NCI-H2227 (cell line): ENCODE measurements at regions not wholly inside any gene's neighbourhood (a gene's known extent, or its start where the extent isn't known, plus 50 kb on each side); places are given as distances from the start of the nearest gene placed in this dataset.
"Not testable (repeated sequence)": the region's sequence is repeated elsewhere in the genome, so short reads cannot be mapped to it uniquely, and the experiment has no call there.

Experiments used
- DNase-seq: peaks from one replicate; lab custom pipeline; 2025; ENCODE audit not compliant: unreplicated experiment; lab: John Stamatoyannopoulos, UW

GRCh38 chr6:135604035-135604860, 106.7 kb upstream of the AHI1 start:
- no peak for DNase-seq

- no peak for DNase-seq
Measured at GRCh38 chr6:135605278-135605790, 107.8 kb upstream of the AHI1 start.

GRCh38 chr6:135606392-135606791, 108.9 kb upstream of the AHI1 start:
- DNase-seq: no peak

- no peak for DNase-seq
Measured at GRCh38 chr6:135608031-135608430, 110.5 kb upstream of the AHI1 start.

GRCh38 chr6:135610192-135610591, 112.7 kb upstream of the AHI1 start:
- not testable (repeated sequence) for DNase-seq

- DNase-seq: no peak
Measured at GRCh38 chr6:135616655-135617054, 119.1 kb upstream of the AHI1 start.

GRCh38 chr6:135617222-135617621, 119.7 kb upstream of the AHI1 start:
- no peak for DNase-seq

- DNase-seq: no peak
Measured at GRCh38 chr6:135622081-135622480, 124.5 kb upstream of the AHI1 start.

GRCh38 chr6:135623979-135624378, 126.4 kb upstream of the AHI1 start:
- DNase-seq: no peak

- no peak for DNase-seq
Measured at GRCh38 chr6:135624402-135625295, 127.1 kb upstream of the AHI1 start.

GRCh38 chr6:135626001-135626400, 128.5 kb upstream of the AHI1 start:
- DNase-seq: not testable (repeated sequence)

GRCh38 chr6:135627092-135627715, 129.7 kb upstream of the AHI1 start:
- DNase-seq: no peak

- DNase-seq: peak; percentile 1
Measured at GRCh38 chr6:135630789-135631376, 133.3 kb upstream of the AHI1 start.

GRCh38 chr6:135631821-135632220, 134.3 kb upstream of the AHI1 start:
- DNase-seq: no peak

GRCh38 chr6:135633573-135633972, 136.0 kb upstream of the AHI1 start:
- no peak for DNase-seq

- no peak for DNase-seq
Measured at GRCh38 chr6:135637701-135638100, 140.2 kb upstream of the AHI1 start.

GRCh38 chr6:135638108-135638507, 140.6 kb upstream of the AHI1 start:
- DNase-seq: no peak

GRCh38 chr6:135640048-135640447, 142.5 kb upstream of the AHI1 start:
- no peak for DNase-seq

GRCh38 chr6:135640449-135641111, 143.0 kb upstream of the AHI1 start:
- no peak for DNase-seq

- no peak for DNase-seq
Measured at GRCh38 chr6:135642912-135643311, 145.4 kb upstream of the AHI1 start.
